Tibial nerve (tissue), 4 donors: ENCODE measurements at regions not wholly inside any gene's neighbourhood (a gene's known extent, or its start where the extent isn't known, plus 50 kb on each side); places are given as distances from the start of the nearest gene placed in this dataset.

Experiments used
- EP300 ChIP-seq, 2 donors: sonication (generic); formaldehyde crosslinking; IDR thresholded peaks; one replicate each; pipeline ENCODE4 v1.6.1; 2017; ENCODE audit warnings: antibody characterized with exemption in 2 of 2, mild to moderate bottlenecking in 1 of 2
- POLR2A ChIP-seq, 2 donors: fragments of 450-650 bp; IDR thresholded peaks; one replicate each; pipeline ENCODE4 v1.6.1; 2017; ENCODE audit warnings: antibody characterized with exemption in 2 of 2, mild to moderate bottlenecking in 2 of 2, moderate library complexity in 2 of 2
- TF ChIP-seq, protein P1 (sequence below), 5 experiments: fragments of 200-600 bp in 3 of 5; fragments of 450-650 bp in 2 of 5; sonication (generic) in 3 of 5; IDR thresholded peaks; one replicate each; pipeline ENCODE4 v1.5.1; 2016 to 2019; ENCODE audit warnings: antibody characterized with exemption in 5 of 5, mild to moderate bottlenecking in 3 of 5, moderate library complexity in 2 of 5

DNA sequence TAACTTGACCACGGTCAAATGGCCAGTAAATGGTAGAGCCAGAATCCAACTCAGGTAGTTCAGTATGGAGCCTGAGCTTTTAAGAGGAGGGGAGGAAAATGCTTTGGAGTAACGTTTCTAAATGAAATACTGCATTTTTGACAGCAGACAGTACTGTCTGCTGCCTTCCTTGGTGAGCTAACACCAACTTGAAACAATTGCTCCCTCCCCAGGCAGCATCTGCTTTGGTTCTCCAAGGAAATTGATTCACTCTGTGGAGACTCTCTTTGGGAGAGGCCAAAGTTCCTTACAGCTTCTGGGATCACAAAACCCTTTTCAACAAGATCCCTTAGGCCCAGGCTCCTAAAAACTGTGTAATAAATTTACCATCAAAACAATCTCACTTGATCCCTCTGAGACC lies 75.2 kb upstream of the SSBP2 start:
- TF ChIP-seq, protein P1, sequence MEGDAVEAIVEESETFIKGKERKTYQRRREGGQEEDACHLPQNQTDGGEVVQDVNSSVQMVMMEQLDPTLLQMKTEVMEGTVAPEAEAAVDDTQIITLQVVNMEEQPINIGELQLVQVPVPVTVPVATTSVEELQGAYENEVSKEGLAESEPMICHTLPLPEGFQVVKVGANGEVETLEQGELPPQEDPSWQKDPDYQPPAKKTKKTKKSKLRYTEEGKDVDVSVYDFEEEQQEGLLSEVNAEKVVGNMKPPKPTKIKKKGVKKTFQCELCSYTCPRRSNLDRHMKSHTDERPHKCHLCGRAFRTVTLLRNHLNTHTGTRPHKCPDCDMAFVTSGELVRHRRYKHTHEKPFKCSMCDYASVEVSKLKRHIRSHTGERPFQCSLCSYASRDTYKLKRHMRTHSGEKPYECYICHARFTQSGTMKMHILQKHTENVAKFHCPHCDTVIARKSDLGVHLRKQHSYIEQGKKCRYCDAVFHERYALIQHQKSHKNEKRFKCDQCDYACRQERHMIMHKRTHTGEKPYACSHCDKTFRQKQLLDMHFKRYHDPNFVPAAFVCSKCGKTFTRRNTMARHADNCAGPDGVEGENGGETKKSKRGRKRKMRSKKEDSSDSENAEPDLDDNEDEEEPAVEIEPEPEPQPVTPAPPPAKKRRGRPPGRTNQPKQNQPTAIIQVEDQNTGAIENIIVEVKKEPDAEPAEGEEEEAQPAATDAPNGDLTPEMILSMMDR (IDR thresholded peaks at IDR 0.05), result no peak
- TF ChIP-seq POLR2A (IDR thresholded peaks at IDR 0.05) (no peak), EP300 (IDR thresholded peaks at IDR 0.05) (no peak)
